ENCODE measurements at regions not wholly inside any gene's neighbourhood (a gene's known extent, or its start where the extent isn't known, plus 50 kb on each side); places are given as distances from the start of the nearest gene placed in this dataset.

DNA sequence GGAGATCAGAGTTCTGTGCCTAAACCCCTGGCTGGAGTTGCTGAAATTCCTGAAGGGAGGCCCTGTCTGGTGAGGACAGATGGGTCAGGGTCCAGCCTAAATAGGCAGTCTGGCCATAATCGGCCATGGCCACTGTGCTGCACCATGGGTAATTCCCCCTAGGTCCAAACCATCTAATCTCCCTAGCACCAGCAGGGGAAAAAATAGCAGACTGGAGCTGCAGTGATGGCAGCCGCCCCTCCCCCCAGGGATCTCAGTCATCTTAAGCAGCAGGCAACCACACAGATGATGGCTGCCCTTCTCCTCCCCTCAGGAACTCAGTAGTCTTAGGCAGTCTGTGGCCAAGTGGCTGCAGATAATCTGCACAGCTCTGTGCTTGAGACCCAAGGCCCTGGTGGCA lies 68.4 kb upstream of the CD96 start:
- no peak for DNase-seq (ENCODE audit: low read depth)

DNA sequence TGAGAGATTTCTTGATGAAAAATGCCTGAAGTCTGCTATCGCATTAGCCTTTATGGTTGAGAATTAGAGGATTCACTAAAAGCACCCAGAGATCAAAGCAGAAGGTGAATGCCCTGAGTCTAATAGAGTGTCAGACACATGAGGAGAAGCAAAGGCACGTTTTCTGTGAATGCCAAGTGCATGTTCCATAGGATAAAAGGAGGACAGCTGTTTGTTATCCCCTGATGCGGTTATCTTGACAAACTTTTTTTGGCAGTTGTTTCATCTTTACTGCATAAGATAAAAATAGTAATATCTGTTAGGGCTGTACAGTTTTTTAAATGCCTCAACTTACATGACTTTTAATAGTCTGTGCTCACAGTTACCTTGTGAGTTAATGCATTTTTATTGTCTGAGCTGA lies 65.3 kb upstream of the CD96 start:
- no peak for DNase-seq (ENCODE audit: low read depth)

DNA sequence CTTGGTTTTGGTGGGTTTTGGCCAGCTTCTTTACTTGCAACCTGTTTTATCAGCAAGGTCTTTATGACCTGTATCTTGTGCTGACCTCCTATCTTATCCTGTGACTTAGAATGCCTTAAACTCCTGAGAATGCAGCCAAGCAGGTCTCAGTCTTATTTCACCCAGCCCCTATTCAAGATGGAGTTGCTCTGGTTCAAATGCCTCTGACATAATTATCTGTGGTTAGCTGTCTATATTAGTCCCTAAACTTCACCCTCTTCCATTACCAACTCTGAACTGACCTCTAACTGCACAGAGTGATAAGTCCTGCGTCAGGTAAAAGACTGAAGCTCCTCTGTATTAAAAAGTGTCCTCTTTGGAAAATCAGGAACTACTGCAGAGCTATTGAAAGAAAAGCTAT lies 61.9 kb upstream of the CD96 start:
- DNase-seq (ENCODE audit: low read depth), result no peak

DNA sequence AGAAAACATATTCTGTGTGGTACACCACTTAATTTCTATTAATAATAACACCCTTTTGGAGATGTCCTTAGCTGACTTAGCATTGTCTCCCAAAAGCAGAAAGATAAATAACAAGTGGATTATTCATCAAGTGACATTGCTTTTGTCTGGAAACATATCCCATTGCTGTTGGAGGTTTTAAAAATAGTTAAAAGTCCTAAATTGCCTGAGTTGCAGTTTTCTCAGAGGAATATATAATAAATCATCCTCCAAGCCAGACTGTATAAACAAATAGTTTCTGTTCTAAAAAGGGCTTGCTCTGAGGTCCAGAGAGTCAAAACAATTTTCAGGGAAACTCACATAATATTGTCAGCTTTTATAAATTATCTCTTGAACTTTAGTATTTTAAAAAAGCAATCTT lies 60.4 kb upstream of the CD96 start:
- DNase-seq (ENCODE audit: low read depth), result no peak

DNA sequence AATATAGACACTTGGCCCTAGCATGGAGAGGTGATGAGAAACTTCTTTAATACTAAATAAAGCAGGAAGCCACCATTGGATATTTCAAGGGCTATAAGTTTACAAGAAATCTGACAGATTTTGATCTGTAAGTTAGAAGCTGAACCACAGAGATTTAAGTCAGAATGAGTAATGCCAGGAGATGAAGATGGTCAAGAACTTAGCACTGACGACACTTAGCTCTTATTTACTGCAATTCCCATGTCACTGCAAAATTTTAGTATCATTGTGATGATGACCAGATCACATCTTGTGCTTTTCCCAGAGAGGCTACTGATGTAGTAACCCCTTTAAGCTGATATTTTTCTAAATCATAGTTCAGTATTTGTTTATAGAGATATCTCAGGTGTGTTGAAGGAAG lies 59.4 kb upstream of the CD96 start:
- no peak for DNase-seq (ENCODE audit: low read depth)

DNA sequence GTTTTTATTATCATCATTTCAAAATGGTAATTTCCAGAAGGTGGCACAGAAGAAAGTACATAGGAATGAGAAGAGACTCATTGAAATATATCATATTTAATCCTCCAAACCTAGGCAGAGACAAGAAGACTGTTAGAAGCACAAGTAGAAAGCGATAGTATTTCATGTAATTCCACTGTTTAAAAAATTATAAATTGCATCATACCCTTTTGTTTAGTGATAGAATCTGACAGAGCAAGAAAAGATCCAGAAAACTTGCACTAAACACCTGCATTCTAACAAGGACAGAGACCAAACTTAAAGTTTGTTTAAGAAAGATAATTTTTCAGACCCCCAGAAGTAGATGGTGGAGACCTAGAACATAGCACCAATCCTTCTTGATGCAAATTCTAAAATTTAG lies 56.9 kb upstream of the CD96 start:
- no peak for DNase-seq (ENCODE audit: low read depth)
